Fibroblast of lung (primary cell): ENCODE measurements at regions not wholly inside any gene's neighbourhood (a gene's known extent, or its start where the extent isn't known, plus 50 kb on each side); places are given as distances from the start of the nearest gene placed in this dataset.

Experiments
- EZH2 ChIP-seq: IDR thresholded peaks from 2 replicates; pipeline ENCODE4 v1.5.1; 2012; ENCODE audit warnings: low read length, control low read depth, mild to moderate bottlenecking; ENCODE audit errors: missing control alignments
- TF ChIP-seq, protein P1 (sequence below), 2 donors: IDR thresholded peaks in 1 of 2; conservative IDR thresholded peaks in 1 of 2; 1 replicate in 1 of 2; 2 replicates in 1 of 2; pipeline ENCODE4 v1.5.1; 2011 to 2012; ENCODE audit warnings: low read length in 2 of 2, control low read depth in 1 of 2, inconsistent platforms in 1 of 2, low read depth in 1 of 2, mild to moderate bottlenecking in 1 of 2

DNA sequence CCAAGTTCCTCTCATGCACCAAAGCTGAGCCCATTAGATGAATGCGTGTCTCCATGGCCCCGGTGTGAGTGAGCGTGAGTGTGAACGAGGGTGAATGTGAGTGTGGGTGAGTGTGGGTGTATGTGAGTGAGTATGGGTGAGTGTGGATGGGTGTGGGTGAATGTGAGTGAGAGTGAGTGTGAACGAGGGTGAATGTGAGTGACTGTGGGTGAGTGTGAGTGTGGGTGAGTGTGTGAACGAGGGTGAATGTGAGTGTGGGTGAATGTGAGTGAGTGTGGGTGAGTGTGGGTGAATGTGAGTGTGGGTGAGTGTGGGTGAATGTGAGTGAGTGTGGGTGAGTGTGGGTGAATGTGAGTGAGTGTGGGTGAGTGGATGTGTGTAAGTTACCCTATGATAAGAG lies 1521.8 kb upstream of the TENM3 start:
- TF ChIP-seq EZH2: no peak
- TF ChIP-seq, protein P1, sequence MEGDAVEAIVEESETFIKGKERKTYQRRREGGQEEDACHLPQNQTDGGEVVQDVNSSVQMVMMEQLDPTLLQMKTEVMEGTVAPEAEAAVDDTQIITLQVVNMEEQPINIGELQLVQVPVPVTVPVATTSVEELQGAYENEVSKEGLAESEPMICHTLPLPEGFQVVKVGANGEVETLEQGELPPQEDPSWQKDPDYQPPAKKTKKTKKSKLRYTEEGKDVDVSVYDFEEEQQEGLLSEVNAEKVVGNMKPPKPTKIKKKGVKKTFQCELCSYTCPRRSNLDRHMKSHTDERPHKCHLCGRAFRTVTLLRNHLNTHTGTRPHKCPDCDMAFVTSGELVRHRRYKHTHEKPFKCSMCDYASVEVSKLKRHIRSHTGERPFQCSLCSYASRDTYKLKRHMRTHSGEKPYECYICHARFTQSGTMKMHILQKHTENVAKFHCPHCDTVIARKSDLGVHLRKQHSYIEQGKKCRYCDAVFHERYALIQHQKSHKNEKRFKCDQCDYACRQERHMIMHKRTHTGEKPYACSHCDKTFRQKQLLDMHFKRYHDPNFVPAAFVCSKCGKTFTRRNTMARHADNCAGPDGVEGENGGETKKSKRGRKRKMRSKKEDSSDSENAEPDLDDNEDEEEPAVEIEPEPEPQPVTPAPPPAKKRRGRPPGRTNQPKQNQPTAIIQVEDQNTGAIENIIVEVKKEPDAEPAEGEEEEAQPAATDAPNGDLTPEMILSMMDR (conservative IDR thresholded peaks at IDR 0.05 in 1 of 2, IDR thresholded peaks at IDR 0.05 in 1 of 2; ENCODE audit: low read depth in 1 of 2, low read length in 2 of 2): no peak
